ENCODE measurements at regions not wholly inside any gene's neighbourhood (a gene's known extent, or its start where the extent isn't known, plus 50 kb on each side); places are given as distances from the start of the nearest gene placed in this dataset.

DNA sequence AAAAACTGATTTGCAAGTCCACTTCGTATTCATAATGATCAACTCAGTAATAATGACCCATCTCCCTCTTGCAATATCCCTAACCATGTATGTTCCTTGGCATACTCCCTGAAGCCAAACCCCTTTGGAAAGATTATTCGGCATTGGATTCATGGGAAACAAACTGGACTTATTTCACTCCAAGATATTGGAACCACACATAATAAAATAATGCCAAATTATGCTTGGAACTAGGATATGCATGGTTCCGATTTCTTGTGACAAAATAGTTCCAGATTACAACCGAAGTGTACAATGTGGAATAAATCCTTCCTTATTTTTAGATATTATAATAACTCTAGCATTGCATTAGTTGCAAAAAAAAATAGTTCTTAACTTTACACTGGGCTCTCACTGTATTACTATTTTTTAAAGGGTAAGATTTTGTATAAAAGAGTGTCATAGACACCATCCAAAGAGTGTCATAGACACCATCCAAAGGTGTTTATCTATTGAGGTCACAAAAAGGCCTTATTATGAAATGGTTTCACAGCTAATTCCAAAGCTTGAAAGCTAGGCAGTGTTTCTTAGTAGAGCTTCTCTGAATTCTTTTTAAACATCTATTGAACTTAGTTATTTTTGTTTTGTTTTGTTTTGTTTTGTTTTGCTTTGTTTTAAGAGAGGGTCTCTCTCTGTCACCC is 410.9 kb upstream of the JARID2 start:
- no peak for DNase-seq

- no peak for DNase-seq
These were observed 408.4 kb upstream of the JARID2 start for GRCh38 chr6:14837435-14837834.

GRCh38 chr6:14838133-14838583 is 407.7 kb upstream of the JARID2 start:
- peak; percentile 36 to 51 for DNase-seq

DNA sequence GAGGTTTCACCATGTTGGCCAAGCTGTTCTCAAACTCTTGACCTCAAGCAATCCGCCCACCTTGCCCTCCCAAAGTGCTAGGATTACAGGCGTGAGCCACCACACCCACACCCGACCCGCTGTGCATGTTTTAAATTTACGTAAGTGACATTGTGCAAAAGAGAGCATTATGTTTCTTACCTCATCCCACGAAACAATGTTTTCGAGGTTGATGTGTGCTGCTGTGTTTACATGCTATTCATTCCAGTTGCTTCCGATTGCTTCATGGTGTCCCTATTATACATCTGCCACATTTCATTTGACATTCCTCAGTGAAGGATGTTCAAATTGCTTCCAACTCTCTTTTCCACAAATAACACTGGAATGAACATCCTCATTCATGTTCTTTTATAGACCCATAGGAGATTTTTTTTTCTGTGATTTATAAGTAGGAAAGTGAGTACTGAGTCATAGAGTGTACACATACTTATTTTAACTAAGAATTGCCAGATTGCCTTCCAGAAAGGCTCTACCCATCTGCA is 403.9 kb upstream of the JARID2 start:
- DNase-seq, result no peak

DNA sequence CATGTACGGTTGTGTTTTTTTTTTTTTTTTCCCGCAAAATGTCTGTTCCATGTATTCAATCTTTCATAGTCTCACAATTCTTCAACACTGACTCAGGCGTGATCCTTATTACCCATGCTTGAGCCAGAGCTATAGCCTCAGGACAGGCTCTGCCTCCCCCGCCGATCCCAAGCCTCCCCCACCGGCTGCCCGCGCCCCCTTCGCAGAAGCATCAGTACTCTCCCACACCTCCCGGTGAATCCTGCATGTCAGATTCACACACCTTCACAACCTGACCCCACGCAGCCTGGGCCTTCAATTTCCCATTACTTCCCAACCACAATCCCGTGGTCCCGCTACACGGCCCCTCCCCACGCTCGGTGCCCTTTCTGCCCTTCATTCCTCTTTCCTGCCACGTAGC is 401.5 kb upstream of the JARID2 start:
- no peak for DNase-seq

- no peak for DNase-seq
These were observed 397.9 kb upstream of the JARID2 start for GRCh38 chr6:14848019-14848418.

GRCh38 chr6:14849185-14849584 is 396.7 kb upstream of the JARID2 start:
- DNase-seq, result no peak

DNA sequence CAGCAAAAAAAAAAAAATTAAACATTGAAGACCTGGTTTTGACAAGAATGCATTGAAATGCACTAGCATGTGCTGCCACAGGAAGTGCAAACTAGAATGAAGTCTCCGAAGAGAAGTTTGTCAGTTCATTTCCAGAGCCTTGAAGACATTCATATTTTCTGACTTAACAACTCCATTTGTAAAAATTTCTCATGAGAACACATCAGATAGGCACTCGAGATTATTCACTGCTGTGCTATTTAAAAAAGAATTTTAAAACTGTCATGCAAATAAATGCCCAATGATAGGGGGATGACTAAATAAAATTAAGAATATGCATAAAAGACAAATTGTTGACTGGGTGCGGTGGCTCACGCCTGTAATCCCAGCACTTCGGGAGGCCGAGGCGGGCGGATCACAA is 394.6 kb upstream of the JARID2 start:
- no peak for DNase-seq

DNA sequence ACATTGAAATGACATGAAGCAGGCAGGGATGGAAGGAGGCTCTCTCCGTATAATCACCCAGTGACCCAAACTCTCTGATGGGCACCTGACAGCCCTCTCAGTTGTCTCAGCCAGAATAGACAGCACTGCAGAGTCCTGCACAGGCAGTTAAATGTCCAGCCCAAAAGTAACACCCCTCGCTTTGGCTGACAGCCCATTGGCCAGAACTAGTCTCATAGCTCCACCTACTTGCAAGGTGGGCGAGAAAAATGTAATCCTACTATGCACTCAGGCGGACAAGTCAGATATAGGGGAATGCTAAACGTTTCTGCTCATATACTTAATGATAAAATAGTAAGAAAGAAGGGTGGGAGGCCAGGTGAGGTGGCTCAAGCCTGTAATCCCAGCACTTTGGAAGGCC is 393.5 kb upstream of the JARID2 start:
- DNase-seq, result no peak

- no peak for DNase-seq
These were observed 389.7 kb upstream of the JARID2 start for GRCh38 chr6:14856177-14856576.

DNA sequence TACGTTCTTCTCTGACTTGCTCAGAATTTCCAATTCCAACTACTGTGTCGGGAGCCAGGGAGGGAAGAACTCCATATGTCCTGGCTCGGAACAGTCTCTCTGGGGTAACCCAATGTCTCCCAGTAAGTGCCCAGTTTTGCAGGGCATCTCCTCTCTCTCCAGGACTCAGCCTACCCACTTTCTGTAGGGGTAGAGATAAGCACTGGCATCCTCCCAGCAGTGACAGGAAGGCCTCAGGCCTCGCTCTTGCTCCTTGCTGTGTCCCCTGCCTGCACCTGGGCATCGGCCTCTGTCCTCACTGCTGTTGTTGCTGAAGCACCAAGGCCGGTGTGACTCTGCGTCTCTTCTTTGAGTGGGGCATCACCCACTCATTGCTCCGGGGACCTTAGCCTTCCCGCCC is 388.9 kb upstream of the JARID2 start:
- DNase-seq, result no peak

DNA sequence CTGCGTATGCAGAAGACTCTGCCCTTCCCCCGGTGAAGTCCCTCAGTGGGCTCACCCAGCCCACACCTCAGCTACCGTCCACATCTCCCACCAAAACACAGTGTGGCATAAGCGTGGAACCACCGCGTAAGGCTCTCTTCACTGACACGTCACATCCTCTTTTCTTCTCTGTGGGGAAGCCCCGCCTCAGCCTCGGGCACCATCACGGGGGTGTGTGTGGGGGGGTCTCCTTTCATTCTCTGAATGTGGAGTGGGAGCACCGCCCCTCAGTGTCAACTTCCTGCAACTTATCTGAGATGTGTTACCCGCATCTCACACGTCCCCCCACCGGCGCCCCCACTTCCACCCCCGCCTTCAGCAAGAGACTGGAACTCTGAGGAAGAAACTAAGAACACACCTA is 388.4 kb upstream of the JARID2 start:
- no peak for DNase-seq

DNA sequence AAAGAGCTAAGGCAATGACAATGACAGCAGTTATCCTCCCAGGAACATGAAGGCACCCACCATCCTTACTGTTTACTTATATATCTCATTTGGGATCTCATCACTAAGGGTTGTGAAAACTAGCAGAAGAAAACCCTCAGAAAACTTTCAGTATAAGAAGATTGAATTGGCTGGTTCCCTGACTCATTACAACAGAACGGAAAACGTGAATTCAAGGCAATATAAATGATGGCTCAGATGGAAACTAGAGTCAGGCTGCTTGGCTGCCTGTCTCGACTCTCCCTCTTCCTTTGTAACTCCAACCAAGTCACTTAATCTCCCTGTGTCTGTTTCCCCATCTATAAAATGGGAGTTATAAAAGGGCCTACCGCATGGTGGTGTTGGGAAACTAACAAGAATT is 387.1 kb upstream of the JARID2 start:
- DNase-seq, result no peak

GRCh38 chr6:14860774-14861173 is 385.1 kb upstream of the JARID2 start:
- DNase-seq, result no peak

- no peak for DNase-seq
These were observed 384.4 kb upstream of the JARID2 start for GRCh38 chr6:14861491-14861943.

GRCh38 chr6:14862845-14863244 is 383.0 kb upstream of the JARID2 start:
- DNase-seq, result no peak

DNA sequence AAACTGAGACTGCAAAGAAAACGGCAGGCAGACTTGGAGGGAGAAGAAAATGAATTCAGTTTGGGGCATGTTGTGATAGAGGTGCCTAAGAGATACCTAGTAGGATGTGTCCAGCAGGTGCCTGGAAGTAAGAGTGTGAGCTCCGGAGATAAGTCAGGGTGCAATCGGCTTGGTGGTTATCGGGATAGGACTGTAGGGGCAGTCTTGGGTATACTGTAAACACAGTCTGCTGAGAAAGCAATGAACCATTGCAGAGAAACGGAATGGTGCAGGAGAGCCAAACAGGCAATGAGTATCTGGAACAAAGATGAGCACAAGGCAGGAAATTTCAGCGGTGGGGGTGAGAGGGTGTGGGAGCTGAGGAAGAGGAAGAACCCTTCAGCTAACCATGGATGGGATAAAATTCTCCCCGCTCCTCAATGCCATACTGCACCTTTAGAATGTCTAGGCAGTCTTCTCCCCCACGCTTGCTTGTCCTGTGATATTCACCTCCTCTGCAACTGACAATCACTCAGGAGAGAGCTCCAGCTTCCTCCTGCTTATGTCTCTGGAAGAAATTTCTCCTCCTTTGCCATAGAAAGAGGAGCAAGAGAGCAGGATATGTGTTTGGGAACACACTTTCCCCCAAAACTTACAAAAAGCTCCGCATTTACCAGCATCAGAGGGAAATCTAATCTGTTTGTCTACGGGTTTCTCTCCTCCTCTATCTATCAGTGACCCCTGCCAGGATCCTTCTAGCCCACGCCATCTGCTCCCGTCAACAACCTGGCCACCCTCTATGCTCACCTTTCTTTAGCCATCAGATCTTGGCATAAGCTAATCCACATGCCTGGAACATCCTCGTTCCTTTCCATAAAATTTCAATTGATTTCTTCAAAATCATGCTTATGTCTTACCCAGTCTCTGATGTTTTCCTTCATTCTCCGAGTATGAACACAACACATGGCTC is 381.7 kb upstream of the JARID2 start:
- DNase-seq, result no peak

DNA sequence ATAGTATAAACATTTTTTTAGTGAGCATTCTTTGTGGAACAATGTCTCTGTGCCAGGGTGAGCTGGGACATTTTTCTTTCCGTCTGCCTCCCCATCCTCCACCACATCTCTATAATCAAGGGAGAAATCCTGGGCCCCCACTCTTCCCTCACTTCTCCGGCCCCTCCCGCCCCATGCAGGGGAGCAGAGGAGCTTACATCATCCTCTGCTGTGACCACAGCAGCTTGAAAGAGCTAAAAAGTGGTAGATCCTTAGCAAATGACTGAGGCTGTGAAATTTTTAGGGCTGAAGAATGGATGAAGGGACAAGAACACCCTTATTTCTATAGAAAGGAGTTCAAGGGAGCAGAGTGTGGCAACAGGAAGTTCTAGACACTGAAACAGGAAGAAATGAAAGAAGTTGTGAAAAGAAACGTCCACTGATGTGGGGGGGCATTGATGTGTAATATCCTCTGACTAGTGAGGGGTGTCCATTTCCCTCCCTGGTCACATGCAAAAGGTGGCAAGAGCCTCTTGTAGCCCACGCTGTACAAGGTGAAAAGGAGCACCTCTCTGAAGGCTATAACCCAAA is 380.3 kb upstream of the JARID2 start:
- DNase-seq, result peak in 1 of 2 donors; percentile 31

DNA sequence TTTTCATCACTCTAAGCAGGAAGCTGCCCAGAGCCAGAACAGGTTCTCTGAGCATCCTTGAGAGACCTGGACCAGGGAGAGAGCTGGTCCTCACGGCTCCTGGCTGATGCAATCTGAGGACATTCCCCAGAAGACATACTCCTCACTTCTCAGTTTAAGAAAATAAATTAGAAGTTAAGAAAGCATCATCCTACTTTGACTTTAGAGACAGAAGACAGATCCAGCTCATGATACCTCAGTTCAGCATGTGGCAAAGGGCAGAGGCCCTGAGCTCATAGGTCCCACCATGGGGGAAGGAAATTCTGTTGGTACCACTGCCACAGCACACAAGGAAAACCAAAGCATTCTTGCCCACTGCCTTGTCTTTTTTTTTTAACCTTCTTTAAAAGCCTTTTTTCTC is 378.1 kb upstream of the JARID2 start:
- no peak for DNase-seq

- DNase-seq, result peak; percentile 50 to 51
These were observed 374.6 kb upstream of the JARID2 start for GRCh38 chr6:14871221-14871620.

DNA sequence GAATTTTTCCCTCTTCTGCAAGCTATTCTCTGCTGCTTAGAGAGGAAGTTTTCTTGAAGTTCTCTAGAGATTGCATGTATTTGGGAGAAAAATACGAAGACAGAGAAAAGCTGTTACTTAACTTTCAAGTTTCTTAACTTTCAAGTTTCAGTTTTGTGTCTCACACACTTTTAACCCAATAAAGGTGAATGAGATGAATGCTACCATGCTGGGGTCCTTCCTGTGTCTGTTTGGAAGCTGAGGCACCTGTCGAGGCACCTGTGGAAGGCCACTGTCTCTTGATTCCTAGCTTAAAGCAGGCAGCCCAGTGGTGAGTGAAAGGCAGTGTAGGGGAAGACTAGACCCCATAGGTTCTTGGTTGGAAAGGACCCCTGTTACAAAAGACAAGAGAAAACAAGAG is 372.8 kb upstream of the JARID2 start:
- DNase-seq, result no peak

DNA sequence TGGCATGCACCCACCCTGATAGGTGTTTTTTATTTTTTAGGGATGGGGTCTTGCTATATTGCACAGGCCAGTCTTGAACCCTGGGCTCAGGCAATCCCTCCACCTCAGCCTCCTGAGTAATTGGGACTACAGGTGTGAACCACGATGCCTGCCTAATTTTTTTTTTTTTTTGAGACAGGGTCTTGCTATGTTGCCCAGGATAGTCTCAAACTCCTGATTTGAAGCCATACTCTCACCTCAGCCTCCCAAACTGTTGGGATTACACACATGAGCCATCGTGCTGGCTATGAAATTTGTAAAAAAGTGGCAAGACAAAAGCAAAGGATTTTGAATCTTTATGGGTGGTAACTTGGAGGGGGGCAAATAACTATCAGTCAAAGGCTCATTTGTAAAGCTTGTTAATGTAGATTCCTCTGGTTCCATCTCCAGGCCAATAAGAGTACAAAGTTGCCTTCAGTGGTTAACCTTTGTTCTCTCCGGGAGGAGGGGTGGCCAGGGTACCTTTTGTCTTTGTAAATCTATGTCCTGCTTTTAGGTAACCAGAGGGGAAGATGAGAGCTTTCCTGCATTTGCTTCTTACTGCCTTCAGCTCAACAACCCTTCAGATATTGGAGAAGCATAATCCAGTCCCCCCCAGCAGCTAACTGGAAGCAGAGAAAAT is 372.0 kb upstream of the JARID2 start:
- DNase-seq, result no peak

Measured in right lung (tissue), 2 donors.